Endothelial cell (in vitro differentiated cells): ENCODE measurements at regions not wholly inside any gene's neighbourhood (a gene's known extent, or its start where the extent isn't known, plus 50 kb on each side); places are given as distances from the start of the nearest gene placed in this dataset.

ENCODE experiments used
- DNase-seq: peaks from one replicate; pipeline ENCODE4 v3.0.0; 2021; ENCODE audit warnings: low spot score
- H3K27ac Mint-ChIP-seq: one replicate; pipeline ENCODE4 v1.8.0; 2021; ENCODE audit warnings: mixed read lengths, inconsistent platforms; ENCODE audit not compliant: unreplicated experiment
- H3K27me3 Mint-ChIP-seq: one replicate; pipeline ENCODE4 v1.8.0; 2021; ENCODE audit warnings: mild to moderate bottlenecking, moderate library complexity, mixed read lengths, inconsistent platforms; ENCODE audit not compliant: unreplicated experiment
- H3K36me3 Mint-ChIP-seq: one replicate; pipeline ENCODE4 v1.8.0; 2021; ENCODE audit warnings: mild to moderate bottlenecking, low read depth, mixed read lengths, inconsistent platforms; ENCODE audit not compliant: unreplicated experiment
- H3K4me1 Mint-ChIP-seq: one replicate; pipeline ENCODE4 v1.8.0; 2021; ENCODE audit warnings: mild to moderate bottlenecking, mixed read lengths, inconsistent platforms; ENCODE audit not compliant: unreplicated experiment
- H3K4me3 Mint-ChIP-seq: one replicate; pipeline ENCODE4 v1.8.0; 2021; ENCODE audit warnings: mild to moderate bottlenecking, mixed read lengths, inconsistent platforms; ENCODE audit not compliant: unreplicated experiment
- H3K9me3 Mint-ChIP-seq: one replicate; pipeline ENCODE4 v1.8.0; 2021; ENCODE audit warnings: mixed read lengths, inconsistent platforms; ENCODE audit not compliant: unreplicated experiment
- CTCF ChIP-seq: fragments of 200-600 bp; sonication (generic); IDR thresholded peaks from one replicate; pipeline ENCODE4 v1.5.0; 2021; ENCODE audit warnings: antibody characterized with exemption; ENCODE audit not compliant: unreplicated experiment

GRCh38 chr2:40584432-40584831 lies 132.5 kb upstream of the SLC8A1 start:
- Mint-ChIP-seq H3K9me3 (no peaks in the 10 kb centered on the region), H3K27me3 (no peaks in the 10 kb centered on the region), H3K4me3 (no peak overlapping the region), H3K36me3 (no peaks in the 10 kb centered on the region), H3K4me1 (no peaks in the 10 kb centered on the region), H3K27ac (no peak overlapping the region)
- DNase-seq, result no peak
- no peak for TF ChIP-seq CTCF

GRCh38 chr2:40591774-40592173 lies 139.9 kb upstream of the SLC8A1 start:
- no peak for DNase-seq
- H3K9me3 Mint-ChIP-seq, result no peaks in the 10 kb centered on the region
- no peaks in the 10 kb centered on the region for H3K27me3 Mint-ChIP-seq
- H3K36me3 Mint-ChIP-seq, result no peaks in the 10 kb centered on the region
- H3K27ac Mint-ChIP-seq, result no peak overlapping the region
- H3K4me1 Mint-ChIP-seq, result no peaks in the 10 kb centered on the region
- H3K4me3 Mint-ChIP-seq, result no peak overlapping the region
- TF ChIP-seq CTCF, result no peak

- DNase-seq, result no peak
- Mint-ChIP-seq H3K4me1 (no peaks in the 10 kb centered on the region), H3K9me3 (no peaks in the 10 kb centered on the region), H3K4me3 (no peak overlapping the region), H3K27me3 (no peaks in the 10 kb centered on the region), H3K36me3 (no peaks in the 10 kb centered on the region), H3K27ac (no peak overlapping the region)
- TF ChIP-seq CTCF, result no peak
Measured at GRCh38 chr2:40592218-40592617, 140.3 kb upstream of the SLC8A1 start.

DNA sequence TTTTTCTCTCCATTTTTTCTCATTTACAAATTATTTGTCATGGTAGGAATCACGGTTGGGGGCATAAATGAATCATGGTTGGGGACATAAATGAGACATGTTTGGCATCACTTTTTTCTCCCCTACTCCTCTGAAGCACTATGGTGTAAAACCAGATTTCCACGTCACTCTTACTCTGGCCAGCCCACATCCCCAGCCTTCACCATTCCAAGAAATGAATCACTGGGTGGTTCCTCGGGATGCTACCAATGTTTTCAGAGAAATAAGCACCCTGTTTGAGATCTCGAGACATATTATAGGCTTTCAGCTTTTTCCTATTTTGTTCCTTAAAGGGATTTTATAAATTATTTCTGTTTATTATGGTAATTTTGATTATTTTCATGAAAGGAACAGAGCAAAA lies 155.0 kb upstream of the SLC8A1 start:
- no peak for TF ChIP-seq CTCF
- DNase-seq, result no peak
- no peaks in the 10 kb centered on the region for H3K27me3 Mint-ChIP-seq
- H3K4me1 Mint-ChIP-seq, result no peaks in the 10 kb centered on the region
- no peaks in the 10 kb centered on the region for H3K9me3 Mint-ChIP-seq
- no peaks in the 10 kb centered on the region for H3K36me3 Mint-ChIP-seq
- H3K4me3 Mint-ChIP-seq, result no peak overlapping the region
- no peak overlapping the region for H3K27ac Mint-ChIP-seq

GRCh38 chr2:40611196-40611595 lies 159.3 kb upstream of the SLC8A1 start:
- Mint-ChIP-seq H3K9me3 (no peaks in the 10 kb centered on the region), H3K27ac (no peak overlapping the region), H3K36me3 (no peaks in the 10 kb centered on the region), H3K27me3 (no peaks in the 10 kb centered on the region), H3K4me1 (no peaks in the 10 kb centered on the region), H3K4me3 (no peak overlapping the region)
- TF ChIP-seq CTCF, result no peak
- no peak for DNase-seq
